Islet precursor cell (in vitro differentiated cells): ENCODE measurements at regions not wholly inside any gene's neighbourhood (a gene's known extent, or its start where the extent isn't known, plus 50 kb on each side); places are given as distances from the start of the nearest gene placed in this dataset.

Experiments used
- DNase-seq: peaks from one replicate; pipeline ENCODE4 v3.0.0-alpha.2; 2018

- no peak for DNase-seq
Observed at GRCh38 chr12:20278276-20278675, 90.1 kb upstream of the PDE3A start.

- no peak for DNase-seq
Observed at GRCh38 chr12:20280515-20280914, 87.8 kb upstream of the PDE3A start.

DNA sequence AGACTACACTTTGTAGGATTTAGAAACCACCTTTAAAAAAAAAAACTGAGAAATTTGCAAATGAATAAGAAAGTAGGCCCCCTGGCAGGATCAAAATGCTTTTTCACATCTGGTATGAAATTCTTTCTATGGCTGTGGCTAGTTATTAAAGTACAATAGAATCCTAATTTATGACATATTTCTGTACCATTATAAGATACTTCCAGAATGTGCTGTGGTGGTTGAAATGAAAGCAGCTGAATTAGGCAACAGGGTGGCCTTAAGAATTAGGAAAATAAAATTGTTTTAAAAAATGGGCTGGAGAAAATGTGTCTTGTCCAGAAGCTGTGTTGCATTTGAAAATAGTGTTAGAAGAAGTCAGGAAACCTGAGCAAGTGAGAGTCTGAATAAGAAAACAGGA is 85.9 kb upstream of the PDE3A start:
- DNase-seq: no peak

GRCh38 chr12:20283482-20283881 is 84.9 kb upstream of the PDE3A start:
- no peak for DNase-seq

DNA sequence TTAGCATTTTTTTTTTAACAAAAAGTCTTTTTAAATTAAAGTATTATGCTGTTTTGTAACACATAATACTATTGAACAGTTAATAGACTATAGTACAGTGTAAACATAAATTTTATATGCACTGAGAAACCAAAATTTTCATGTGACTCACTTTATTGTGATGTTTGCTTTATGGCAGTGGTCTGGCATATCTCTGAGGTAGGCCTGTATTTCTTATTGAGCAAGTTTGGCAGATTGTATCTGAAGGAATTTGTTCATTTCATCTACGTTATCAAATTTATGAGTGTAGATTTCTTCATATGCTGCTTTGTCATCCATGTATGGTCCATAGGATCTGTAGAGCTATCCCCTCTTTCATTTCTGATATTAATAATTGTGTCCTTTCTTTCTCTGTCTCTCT is 78.8 kb upstream of the PDE3A start:
- DNase-seq: no peak

GRCh38 chr12:20300457-20300856 is 67.9 kb upstream of the PDE3A start:
- no peak for DNase-seq

- DNase-seq: no peak
Observed at GRCh38 chr12:20305470-20305869, 62.9 kb upstream of the PDE3A start.

- no peak for DNase-seq
Observed at GRCh38 chr12:20309504-20310148, 58.7 kb upstream of the PDE3A start.

DNA sequence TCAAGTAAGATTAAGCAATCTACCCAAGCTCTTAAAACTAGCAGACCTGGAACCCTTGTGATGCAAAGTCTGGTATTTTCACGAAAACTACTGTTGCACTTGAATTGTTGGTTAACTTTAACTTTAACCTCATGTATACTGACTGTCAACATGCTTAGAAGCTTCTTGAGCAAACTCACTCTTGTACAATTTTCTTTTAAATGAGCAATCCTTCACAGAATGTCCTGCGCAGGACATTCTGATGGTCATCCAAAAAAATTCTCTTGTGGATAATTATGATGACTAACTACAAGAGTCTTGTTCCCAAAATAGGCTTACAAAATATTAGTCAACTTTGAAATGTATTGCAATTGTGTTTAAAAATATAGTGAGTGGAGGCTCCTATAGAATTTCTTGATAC is 54.0 kb upstream of the PDE3A start:
- no peak for DNase-seq

GRCh38 chr12:20317554-20317953 is 50.8 kb upstream of the PDE3A start:
- DNase-seq: no peak
